Breast epithelium (tissue), 4 donors: ENCODE measurements at regions not wholly inside any gene's neighbourhood (a gene's known extent, or its start where the extent isn't known, plus 50 kb on each side); places are given as distances from the start of the nearest gene placed in this dataset.

Experiments used
- DNase-seq, 2 donors: peaks; one replicate each; pipeline ENCODE4 v3.0.0-alpha.2; 2019; ENCODE audit warnings: low spot score in 2 of 2
- H3K27ac ChIP-seq, 2 donors: fragments of 200-600 bp; sonication (generic) in 1 of 2; one replicate each; pipeline ENCODE4 v1.5.1; 2016 to 2019; ENCODE audit warnings: mild to moderate bottlenecking in 1 of 2
- H3K27me3 ChIP-seq, 2 donors: fragments of 200-600 bp; sonication (generic) in 1 of 2; one replicate each; pipeline versions ENCODE4 v1.5.1 to v1.6.0; 2017 to 2019; ENCODE audit warnings: control low read depth in 1 of 2, mild to moderate bottlenecking in 1 of 2
- H3K36me3 ChIP-seq: fragments of 200-600 bp; one replicate; pipeline ENCODE4 v1.5.1; 2019
- H3K4me1 ChIP-seq, 2 donors: fragments of 200-600 bp; sonication (generic); one replicate each; pipeline ENCODE4 v1.5.1; 2016 to 2019; ENCODE audit warnings: control low read depth in 1 of 2
- H3K4me3 ChIP-seq, 3 donors: fragments of 200-600 bp; sonication (generic); 1 replicate in 2 of 3; 2 replicates in 1 of 3; pipeline ENCODE4 v1.5.1; 2016 to 2019; ENCODE audit warnings: mild to moderate bottlenecking in 3 of 3, moderate library complexity in 2 of 3
- H3K9me3 ChIP-seq, 2 donors: fragments of 200-600 bp; sonication (generic) in 1 of 2; one replicate each; pipeline ENCODE4 v1.5.1; 2016 to 2019; ENCODE audit warnings: control low read depth in 1 of 2
- CTCF ChIP-seq, 3 donors: fragments of 450-650 bp; IDR thresholded peaks; one replicate each; pipeline ENCODE4 v1.5.1; 2016 to 2017; ENCODE audit warnings: antibody characterized with exemption in 3 of 3, mild to moderate bottlenecking in 3 of 3, moderate library complexity in 3 of 3
- POLR2A ChIP-seq: fragments of 450-650 bp; IDR thresholded peaks from one replicate; pipeline ENCODE4 v1.6.1; 2016; ENCODE audit warnings: antibody characterized with exemption, mild to moderate bottlenecking, moderate library complexity
- POLR2AphosphoS5 ChIP-seq, 3 donors: sonication (generic); formaldehyde crosslinking; IDR thresholded peaks; one replicate each; pipeline ENCODE4 v1.6.1; 2017; ENCODE audit warnings: antibody characterized with exemption in 3 of 3
- intact Hi-C: fragments of 100-400 bp; cut with DNase I; formaldehyde crosslinking; loops from one replicate; pipeline ENCODE4 v1.15.1; 2023; ENCODE audit warnings: low total_unique reads

GRCh38 chr2:176683618-176684111 is 414.4 kb downstream of the MTX2 start:
- Histone ChIP-seq H3K27ac (no peak overlapping the region), H3K27me3 (no peaks in the 10 kb centered on the region), H3K36me3 (no peaks in the 10 kb centered on the region), H3K4me1 (no peaks in the 10 kb centered on the region), H3K4me3 (no peak overlapping the region), H3K9me3 (no peaks in the 10 kb centered on the region)
- TF ChIP-seq POLR2AphosphoS5 (IDR thresholded peaks at IDR 0.05): no peak
- TF ChIP-seq POLR2A: no peak
- TF ChIP-seq CTCF (IDR thresholded peaks at IDR 0.05): no peak
- DNase-seq: no peak
- intact Hi-C loops: no loop called here

GRCh38 chr2:176685908-176686307 is 416.7 kb downstream of the MTX2 start:
- intact Hi-C loops: loop anchor here (5.0 kb wide), 1 partner anchor 459 kb away; no protein-coding TSS in a partner anchor
- Histone ChIP-seq H3K27me3 (no peaks in the 10 kb centered on the region), H3K36me3 (no peaks in the 10 kb centered on the region), H3K4me3 (no peak overlapping the region), H3K27ac (no peak overlapping the region), H3K4me1 (no peaks in the 10 kb centered on the region), H3K9me3 (no peaks in the 10 kb centered on the region)
- DNase-seq: no peak
- TF ChIP-seq POLR2A: no peak
- no peak for TF ChIP-seq CTCF (IDR thresholded peaks at IDR 0.05)
- TF ChIP-seq POLR2AphosphoS5 (IDR thresholded peaks at IDR 0.05): no peak

- no peak for DNase-seq
- Histone ChIP-seq H3K4me3 (no peak overlapping the region), H3K4me1 (no peaks in the 10 kb centered on the region), H3K27me3 (no peaks in the 10 kb centered on the region), H3K9me3 (no peaks in the 10 kb centered on the region), H3K36me3 (no peaks in the 10 kb centered on the region), H3K27ac (no peak overlapping the region)
- TF ChIP-seq CTCF (IDR thresholded peaks at IDR 0.05): no peak
- TF ChIP-seq POLR2AphosphoS5 (IDR thresholded peaks at IDR 0.05): no peak
- TF ChIP-seq POLR2A: no peak
- intact Hi-C loops: loop anchor here (5.0 kb wide), 1 partner anchor 459 kb away; no protein-coding TSS in a partner anchor
These were observed 417.1 kb downstream of the MTX2 start for GRCh38 chr2:176686328-176686727.

GRCh38 chr2:176687342-176687741 is 418.1 kb downstream of the MTX2 start:
- H3K36me3 ChIP-seq: no peaks in the 10 kb centered on the region
- no peak for TF ChIP-seq CTCF (IDR thresholded peaks at IDR 0.05)
- TF ChIP-seq POLR2A: no peak
- no peaks in the 10 kb centered on the region for H3K9me3 ChIP-seq
- no peaks in the 10 kb centered on the region for H3K27me3 ChIP-seq
- no peak overlapping the region for H3K4me3 ChIP-seq
- no peak overlapping the region for H3K27ac ChIP-seq
- intact Hi-C loops: loop anchor here (5.0 kb wide), 1 partner anchor 460 kb away; no protein-coding TSS in a partner anchor
- no peaks in the 10 kb centered on the region for H3K4me1 ChIP-seq
- DNase-seq: no peak

- Histone ChIP-seq H3K4me1 (no peaks in the 10 kb centered on the region), H3K27me3 (no peaks in the 10 kb centered on the region), H3K4me3 (no peak overlapping the region), H3K27ac (no peak overlapping the region), H3K36me3 (no peaks in the 10 kb centered on the region), H3K9me3 (no peaks in the 10 kb centered on the region)
- no peak for DNase-seq
- intact Hi-C loops: loop anchor here (5.0 kb wide), 1 partner anchor 461 kb away; no protein-coding TSS in a partner anchor
- no peak for TF ChIP-seq POLR2AphosphoS5 (IDR thresholded peaks at IDR 0.05)
- TF ChIP-seq POLR2A: no peak
- no peak for TF ChIP-seq CTCF (IDR thresholded peaks at IDR 0.05)
These were observed 418.7 kb downstream of the MTX2 start for GRCh38 chr2:176687944-176688343.
